GM23338 (cell line): ENCODE measurements at regions not wholly inside any gene's neighbourhood (a gene's known extent, or its start where the extent isn't known, plus 50 kb on each side); places are given as distances from the start of the nearest gene placed in this dataset.

ENCODE experiments used
- ATAC-seq: fragments of 200-7000 bp; cut with Tn5 transposase; 3 replicates; pipeline ENCODE4 v1.9.1; 2020
- DNase-seq: peaks from one replicate; pipeline ENCODE4 v3.0.0-alpha.2; 2015; ENCODE audit warnings: low spot score
- H2AFZ ChIP-seq: fragments of 200-600 bp; sonication (generic); 2 replicates; pipeline ENCODE4 v1.8.0; 2016; ENCODE audit warnings: antibody characterized with exemption, mild to moderate bottlenecking, moderate library complexity
- H3F3A ChIP-seq: fragments of 200-600 bp; sonication (generic); replicated peaks from 2 replicates; pipeline ENCODE4 v1.8.0; 2017; ENCODE audit warnings: antibody characterized with exemption, mixed run types, low read depth
- H3K27ac ChIP-seq: fragments of 200-600 bp; sonication (generic); 2 replicates; pipeline ENCODE4 v1.6.1; 2016; ENCODE audit warnings: low read depth
- H3K27me3 ChIP-seq: fragments of 200-600 bp; sonication (generic); 2 replicates; pipeline ENCODE4 v1.8.0; 2016; ENCODE audit warnings: mild to moderate bottlenecking, mixed run types, moderate library complexity; ENCODE audit not compliant: insufficient read depth
- H3K36me3 ChIP-seq: fragments of 200-600 bp; sonication (generic); 2 replicates; pipeline ENCODE4 v1.8.0; 2016; ENCODE audit warnings: mild to moderate bottlenecking; ENCODE audit not compliant: insufficient read depth
- H3K4me1 ChIP-seq: fragments of 200-600 bp; sonication (generic); 2 replicates; pipeline ENCODE4 v1.8.0; 2016; ENCODE audit warnings: mild to moderate bottlenecking, moderate library complexity; ENCODE audit not compliant: insufficient read depth
- H3K4me2 ChIP-seq: fragments of 200-600 bp; sonication (generic); 2 replicates; pipeline ENCODE4 v1.7.1; 2017; ENCODE audit warnings: mixed run types
- H3K4me3 ChIP-seq: fragments of 200-600 bp; sonication (generic); 2 replicates; pipeline ENCODE4 v1.6.1; 2016; ENCODE audit warnings: mixed run types
- H3K79me2 ChIP-seq: fragments of 200-600 bp; sonication (generic); replicated peaks from 2 replicates; pipeline ENCODE4 v1.8.0; 2017; ENCODE audit warnings: mild to moderate bottlenecking; ENCODE audit not compliant: insufficient read depth
- H3K9me2 ChIP-seq: fragments of 200-600 bp; sonication (generic); 2 replicates; pipeline ENCODE4 v1.8.0; 2017; ENCODE audit not compliant: insufficient read depth
- H4K20me1 ChIP-seq: fragments of 200-600 bp; sonication (generic); replicated peaks from 2 replicates; pipeline ENCODE4 v1.8.0; 2017; ENCODE audit warnings: mild to moderate bottlenecking; ENCODE audit not compliant: insufficient read depth
- H3K27ac Mint-ChIP-seq: 2 replicates; pipeline ENCODE4 v1.8.0; 2020; ENCODE audit warnings: inconsistent platforms, mild to moderate bottlenecking, moderate library complexity, mixed read lengths
- H3K27me3 Mint-ChIP-seq: 3 replicates; pipeline ENCODE4 v1.8.0; 2022; ENCODE audit warnings: low read depth, mild to moderate bottlenecking, moderate library complexity, mixed read lengths, inconsistent platforms; ENCODE audit not compliant: insufficient read depth, poor library complexity
- H3K36me3 Mint-ChIP-seq: 3 replicates; pipeline ENCODE4 v1.8.0; 2021; ENCODE audit warnings: low read depth, mild to moderate bottlenecking, inconsistent platforms, moderate library complexity, mixed read lengths
- H3K4me1 Mint-ChIP-seq: 3 replicates; pipeline ENCODE4 v1.8.0; 2020; ENCODE audit warnings: mild to moderate bottlenecking, inconsistent platforms, mixed read lengths
- H3K4me3 Mint-ChIP-seq: 3 replicates; pipeline ENCODE4 v1.8.0; 2021; ENCODE audit warnings: moderate library complexity, mild to moderate bottlenecking, inconsistent platforms, mixed read lengths
- H3K9me3 Mint-ChIP-seq: 3 replicates; pipeline ENCODE4 v1.8.0; 2020; ENCODE audit warnings: moderate library complexity, mild to moderate bottlenecking, inconsistent platforms, mixed read lengths
- EZH2 ChIP-seq: fragments of 200-600 bp; sonication (generic); IDR thresholded peaks from one replicate; pipeline ENCODE4 v1.8.0; 2017; ENCODE audit warnings: antibody characterized with exemption, mild to moderate bottlenecking, low read depth; ENCODE audit not compliant: unreplicated experiment
- NANOG ChIP-seq: IDR thresholded peaks from 2 replicates; pipeline ENCODE4 v1.6.1; 2016; ENCODE audit warnings: antibody characterized with exemption, borderline replicate concordance
- POLR2AphosphoS5 ChIP-seq: IDR thresholded peaks from 2 replicates; pipeline ENCODE4 v1.6.1; 2016; ENCODE audit warnings: antibody characterized with exemption, low read depth
- ZNF331 ChIP-seq: fragments of 250-450 bp; sonication (Bioruptor Pico); IDR thresholded peaks from 2 replicates; pipeline ENCODE4 v1.5.0; 2020; ENCODE audit warnings: low read depth, mild to moderate bottlenecking, moderate library complexity
- TF ChIP-seq, protein P1 (sequence below): IDR thresholded peaks from 2 replicates; pipeline ENCODE4 v1.6.1; 2016; ENCODE audit warnings: antibody characterized with exemption
- TF ChIP-seq, protein P2 (sequence below): fragments of 250-450 bp; sonication (Bioruptor Pico); IDR thresholded peaks from 2 replicates; pipeline ENCODE4 v1.5.0; 2020; ENCODE audit warnings: mild to moderate bottlenecking, moderate library complexity

DNA sequence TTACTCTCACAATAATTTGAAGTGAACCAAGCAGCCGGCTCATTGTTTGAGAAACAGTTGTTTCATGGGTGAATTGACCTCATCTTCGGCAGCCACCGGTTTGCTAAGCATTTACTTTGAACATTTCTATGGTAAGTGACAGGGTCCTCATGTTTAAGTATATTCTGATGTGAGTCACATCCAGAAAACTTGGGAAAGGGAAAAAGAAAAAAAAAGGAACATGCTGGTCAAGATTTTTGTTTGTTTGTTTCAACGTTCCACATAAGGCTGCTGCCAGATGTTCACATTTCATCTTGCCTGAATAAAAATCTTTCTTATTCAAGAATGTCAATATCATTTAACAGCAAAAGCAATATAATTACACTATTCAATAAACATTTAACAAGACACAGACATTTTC lies 55.0 kb upstream of the EXOC2 start:
- Histone ChIP-seq H3K36me3 (no peaks in the 10 kb centered on the region), H3K4me1 (peaks cover 6% of the 10 kb centered on the region; the same call in 1 of the 2 replicates), H3F3A (no peaks in the 10 kb centered on the region), H3K4me2 (no peak overlapping the region), H3K9me2 (0 out of 2 replicates have a peak, but pooled peaks cover 2% of the 10 kb centered on the region), H3K79me2 (no peaks in the 10 kb centered on the region), H4K20me1 (no peaks in the 10 kb centered on the region), H3K4me3 (no peak overlapping the region), H3K27ac (no peak overlapping the region), H2AFZ (no peak overlapping the region), H3K27me3 (no peaks in the 10 kb centered on the region)
- DNase-seq, result no peak
- H3K4me3 Mint-ChIP-seq, result no peak overlapping the region
- no peak for ATAC-seq
- peaks cover 5% of the 10 kb centered on the region; the same call in 2 of the 3 replicates for H3K4me1 Mint-ChIP-seq
- no peaks in the 10 kb centered on the region for H3K36me3 Mint-ChIP-seq
- H3K27me3 Mint-ChIP-seq, result no peaks in the 10 kb centered on the region
- no peak overlapping the region for H3K27ac Mint-ChIP-seq
- H3K9me3 Mint-ChIP-seq, result no peaks in the 10 kb centered on the region
- no peak for TF ChIP-seq EZH2
- TF ChIP-seq, protein P1, sequence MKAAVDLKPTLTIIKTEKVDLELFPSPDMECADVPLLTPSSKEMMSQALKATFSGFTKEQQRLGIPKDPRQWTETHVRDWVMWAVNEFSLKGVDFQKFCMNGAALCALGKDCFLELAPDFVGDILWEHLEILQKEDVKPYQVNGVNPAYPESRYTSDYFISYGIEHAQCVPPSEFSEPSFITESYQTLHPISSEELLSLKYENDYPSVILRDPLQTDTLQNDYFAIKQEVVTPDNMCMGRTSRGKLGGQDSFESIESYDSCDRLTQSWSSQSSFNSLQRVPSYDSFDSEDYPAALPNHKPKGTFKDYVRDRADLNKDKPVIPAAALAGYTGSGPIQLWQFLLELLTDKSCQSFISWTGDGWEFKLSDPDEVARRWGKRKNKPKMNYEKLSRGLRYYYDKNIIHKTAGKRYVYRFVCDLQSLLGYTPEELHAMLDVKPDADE, result no peak

DNA sequence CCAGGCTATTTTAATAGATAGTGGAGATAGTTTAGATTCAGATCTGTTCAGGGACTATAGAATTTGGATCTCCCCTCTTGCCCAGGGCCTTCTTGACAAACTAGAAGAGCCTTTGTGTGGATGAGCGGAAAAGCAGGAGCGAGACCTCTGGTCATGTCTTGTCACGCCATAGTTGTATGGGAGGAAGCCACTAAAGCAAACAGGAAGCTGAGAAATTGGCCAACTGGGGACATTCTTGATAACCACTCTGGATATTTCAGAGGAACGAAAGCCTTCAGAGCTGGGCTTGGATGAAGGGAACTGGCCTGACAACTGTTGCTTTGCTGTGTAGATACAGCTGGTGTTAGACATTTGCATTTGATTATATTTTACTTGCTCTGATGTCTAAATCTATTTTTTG lies 54.1 kb upstream of the EXOC2 start:
- H3K27ac ChIP-seq, result no peak overlapping the region
- no peak overlapping the region for H2AFZ ChIP-seq
- TF ChIP-seq POLR2AphosphoS5 (no peak), NANOG (no peak)
- TF ChIP-seq, protein P1, result no peak
- peaks cover 4% of the 10 kb centered on the region; the same call in 1 of the 2 replicates for H3K4me1 ChIP-seq
- no peaks in the 10 kb centered on the region for H3K79me2 ChIP-seq
- no peaks in the 10 kb centered on the region for H3K27me3 Mint-ChIP-seq
- H3K4me2 ChIP-seq, result no peak overlapping the region
- no peak overlapping the region for H3K4me3 Mint-ChIP-seq
- DNase-seq (no peak), ATAC-seq (no peak)
- 0 out of 2 replicates have a peak, but pooled peaks cover 2% of the 10 kb centered on the region for H3K9me2 ChIP-seq
- no peaks in the 10 kb centered on the region for H3K27me3 ChIP-seq
- no peaks in the 10 kb centered on the region for H3F3A ChIP-seq
- H3K4me3 ChIP-seq, result no peak overlapping the region
- H3K36me3 Mint-ChIP-seq, result no peaks in the 10 kb centered on the region
- H3K9me3 Mint-ChIP-seq, result no peaks in the 10 kb centered on the region
- H4K20me1 ChIP-seq, result no peaks in the 10 kb centered on the region
- H3K4me1 Mint-ChIP-seq, result peaks cover 2% of the 10 kb centered on the region; the same call in 2 of the 3 replicates
- no peak overlapping the region for H3K27ac Mint-ChIP-seq
- H3K36me3 ChIP-seq, result no peaks in the 10 kb centered on the region

DNA sequence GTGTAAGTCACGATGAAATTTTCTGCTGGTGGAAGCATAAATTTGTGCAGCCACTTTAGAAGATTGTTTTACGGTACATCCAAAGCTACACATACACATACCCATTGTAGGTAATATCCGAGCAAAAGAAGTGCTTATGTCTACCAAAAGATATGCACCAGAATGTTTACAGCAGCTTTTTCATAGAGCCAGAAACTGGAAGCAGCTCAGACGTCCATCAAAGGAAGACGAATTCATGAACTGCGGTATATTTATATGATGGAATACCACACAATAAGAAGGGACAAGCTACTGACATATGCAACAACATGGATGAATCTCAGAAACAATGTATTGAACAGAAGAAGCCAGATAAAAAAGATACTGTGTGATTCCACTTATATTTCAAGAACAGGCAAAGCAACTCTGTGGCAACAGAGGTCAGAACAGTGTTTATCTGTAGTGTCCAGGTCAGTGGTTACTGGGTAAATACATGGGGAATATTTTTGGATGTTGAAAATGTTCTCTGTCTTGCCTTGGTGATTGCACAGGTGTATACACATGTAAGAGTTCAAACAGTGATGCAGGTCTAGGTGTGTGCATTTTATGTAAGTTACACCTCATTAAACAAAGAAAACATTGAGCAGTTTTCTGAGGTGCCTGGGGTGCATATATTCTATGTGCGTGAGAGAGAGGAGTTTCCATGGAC lies 51.9 kb upstream of the EXOC2 start:
- no peak overlapping the region for H3K4me2 ChIP-seq
- no peak overlapping the region for H3K27ac ChIP-seq
- H3K9me2 ChIP-seq, result peaks cover 7% of the 10 kb centered on the region; the same call in 1 of the 2 replicates
- no peaks in the 10 kb centered on the region for H3K27me3 ChIP-seq
- no peaks in the 10 kb centered on the region for H3K4me1 Mint-ChIP-seq
- no peaks in the 10 kb centered on the region for H3K79me2 ChIP-seq
- no peak overlapping the region for H3K4me3 Mint-ChIP-seq
- H3F3A ChIP-seq, result no peaks in the 10 kb centered on the region
- H3K27me3 Mint-ChIP-seq, result no peaks in the 10 kb centered on the region
- H3K27ac Mint-ChIP-seq, result no peak overlapping the region
- no peaks in the 10 kb centered on the region for H3K9me3 Mint-ChIP-seq
- H3K4me3 ChIP-seq, result no peak overlapping the region
- DNase-seq (no peak), ATAC-seq (no peak)
- no peaks in the 10 kb centered on the region for H3K36me3 Mint-ChIP-seq
- no peaks in the 10 kb centered on the region for H4K20me1 ChIP-seq
- H3K36me3 ChIP-seq, result no peaks in the 10 kb centered on the region
- H2AFZ ChIP-seq, result no peak overlapping the region
- H3K4me1 ChIP-seq, result no peaks in the 10 kb centered on the region
- TF ChIP-seq NANOG (no peak), POLR2AphosphoS5 (no peak), ZNF331 (no peak)
- TF ChIP-seq, protein P2, sequence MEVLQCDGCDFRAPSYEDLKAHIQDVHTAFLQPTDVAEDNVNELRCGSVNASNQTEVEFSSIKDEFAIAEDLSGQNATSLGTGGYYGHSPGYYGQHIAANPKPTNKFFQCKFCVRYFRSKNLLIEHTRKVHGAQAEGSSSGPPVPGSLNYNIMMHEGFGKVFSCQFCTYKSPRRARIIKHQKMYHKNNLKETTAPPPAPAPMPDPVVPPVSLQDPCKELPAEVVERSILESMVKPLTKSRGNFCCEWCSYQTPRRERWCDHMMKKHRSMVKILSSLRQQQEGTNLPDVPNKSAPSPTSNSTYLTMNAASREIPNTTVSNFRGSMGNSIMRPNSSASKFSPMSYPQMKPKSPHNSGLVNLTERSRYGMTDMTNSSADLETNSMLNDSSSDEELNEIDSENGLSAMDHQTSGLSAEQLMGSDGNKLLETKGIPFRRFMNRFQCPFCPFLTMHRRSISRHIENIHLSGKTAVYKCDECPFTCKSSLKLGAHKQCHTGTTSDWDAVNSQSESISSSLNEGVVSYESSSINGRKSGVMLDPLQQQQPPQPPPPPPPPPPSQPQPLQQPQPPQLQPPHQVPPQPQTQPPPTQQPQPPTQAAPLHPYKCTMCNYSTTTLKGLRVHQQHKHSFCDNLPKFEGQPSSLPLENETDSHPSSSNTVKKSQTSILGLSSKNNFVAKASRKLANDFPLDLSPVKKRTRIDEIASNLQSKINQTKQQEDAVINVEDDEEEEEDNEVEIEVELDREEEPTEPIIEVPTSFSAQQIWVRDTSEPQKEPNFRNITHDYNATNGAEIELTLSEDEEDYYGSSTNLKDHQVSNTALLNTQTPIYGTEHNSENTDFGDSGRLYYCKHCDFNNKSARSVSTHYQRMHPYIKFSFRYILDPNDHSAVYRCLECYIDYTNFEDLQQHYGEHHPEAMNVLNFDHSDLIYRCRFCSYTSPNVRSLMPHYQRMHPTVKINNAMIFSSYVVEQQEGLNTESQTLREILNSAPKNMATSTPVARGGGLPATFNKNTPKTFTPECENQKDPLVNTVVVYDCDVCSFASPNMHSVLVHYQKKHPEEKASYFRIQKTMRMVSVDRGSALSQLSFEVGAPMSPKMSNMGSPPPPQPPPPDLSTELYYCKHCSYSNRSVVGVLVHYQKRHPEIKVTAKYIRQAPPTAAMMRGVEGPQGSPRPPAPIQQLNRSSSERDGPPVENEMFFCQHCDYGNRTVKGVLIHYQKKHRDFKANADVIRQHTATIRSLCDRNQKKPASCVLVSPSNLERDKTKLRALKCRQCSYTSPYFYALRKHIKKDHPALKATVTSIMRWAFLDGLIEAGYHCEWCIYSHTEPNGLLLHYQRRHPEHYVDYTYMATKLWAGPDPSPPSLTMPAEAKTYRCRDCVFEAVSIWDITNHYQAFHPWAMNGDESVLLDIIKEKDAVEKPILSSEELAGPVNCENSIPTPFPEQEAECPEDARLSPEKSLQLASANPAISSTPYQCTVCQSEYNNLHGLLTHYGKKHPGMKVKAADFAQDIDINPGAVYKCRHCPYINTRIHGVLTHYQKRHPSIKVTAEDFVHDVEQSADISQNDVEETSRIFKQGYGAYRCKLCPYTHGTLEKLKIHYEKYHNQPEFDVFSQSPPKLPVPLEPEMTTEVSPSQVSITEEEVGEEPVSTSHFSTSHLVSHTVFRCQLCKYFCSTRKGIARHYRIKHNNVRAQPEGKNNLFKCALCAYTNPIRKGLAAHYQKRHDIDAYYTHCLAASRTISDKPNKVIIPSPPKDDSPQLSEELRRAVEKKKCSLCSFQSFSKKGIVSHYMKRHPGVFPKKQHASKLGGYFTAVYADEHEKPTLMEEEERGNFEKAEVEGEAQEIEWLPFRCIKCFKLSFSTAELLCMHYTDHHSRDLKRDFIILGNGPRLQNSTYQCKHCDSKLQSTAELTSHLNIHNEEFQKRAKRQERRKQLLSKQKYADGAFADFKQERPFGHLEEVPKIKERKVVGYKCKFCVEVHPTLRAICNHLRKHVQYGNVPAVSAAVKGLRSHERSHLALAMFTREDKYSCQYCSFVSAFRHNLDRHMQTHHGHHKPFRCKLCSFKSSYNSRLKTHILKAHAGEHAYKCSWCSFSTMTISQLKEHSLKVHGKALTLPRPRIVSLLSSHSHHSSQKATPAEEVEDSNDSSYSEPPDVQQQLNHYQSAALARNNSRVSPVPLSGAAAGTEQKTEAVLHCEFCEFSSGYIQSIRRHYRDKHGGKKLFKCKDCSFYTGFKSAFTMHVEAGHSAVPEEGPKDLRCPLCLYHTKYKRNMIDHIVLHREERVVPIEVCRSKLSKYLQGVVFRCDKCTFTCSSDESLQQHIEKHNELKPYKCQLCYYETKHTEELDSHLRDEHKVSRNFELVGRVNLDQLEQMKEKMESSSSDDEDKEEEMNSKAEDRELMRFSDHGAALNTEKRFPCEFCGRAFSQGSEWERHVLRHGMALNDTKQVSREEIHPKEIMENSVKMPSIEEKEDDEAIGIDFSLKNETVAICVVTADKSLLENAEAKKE (CRISPR knock-in tag), result no peak
